Tibial artery (tissue), 4 donors: ENCODE measurements at regions not wholly inside any gene's neighbourhood (a gene's known extent, or its start where the extent isn't known, plus 50 kb on each side); places are given as distances from the start of the nearest gene placed in this dataset.

Source experiments
- DNase-seq, 2 donors: peaks; one replicate each; pipeline ENCODE4 v3.0.0-alpha.2; 2019
- H3K27ac ChIP-seq, 2 donors: fragments of 200-600 bp; sonication (generic) in 1 of 2; 1 replicate in 1 of 2; 2 replicates in 1 of 2; pipeline ENCODE4 v1.5.1; 2018 to 2019; ENCODE audit warnings: mild to moderate bottlenecking in 1 of 2
- H3K27me3 ChIP-seq, 2 donors: fragments of 200-600 bp; sonication (generic) in 1 of 2; one replicate each; pipeline versions ENCODE4 v1.5.1 to v1.6.0; 2016 to 2019
- H3K36me3 ChIP-seq, 3 donors: fragments of 200-600 bp; sonication (generic) in 2 of 3; one replicate each; pipeline ENCODE4 v1.5.1; 2016 to 2019; ENCODE audit warnings: mild to moderate bottlenecking in 2 of 3
- H3K4me1 ChIP-seq, 4 donors: fragments of 200-600 bp; sonication (generic) in 2 of 4; 1 replicate in 3 of 4; 2 replicates in 1 of 4; pipeline ENCODE4 v1.5.1; 2016 to 2019
- H3K4me3 ChIP-seq, 2 donors: fragments of 200-600 bp; sonication (generic) in 1 of 2; 1 replicate in 1 of 2; 2 replicates in 1 of 2; pipeline ENCODE4 v1.5.1; 2018 to 2019; ENCODE audit warnings: mild to moderate bottlenecking in 2 of 2
- H3K9me3 ChIP-seq, 3 donors: fragments of 200-600 bp; sonication (generic) in 1 of 3; one replicate each; pipeline ENCODE4 v1.5.1; 2016 to 2019
- CTCF ChIP-seq, 2 experiments: fragments of 200-600 bp in 1 of 2; fragments of 450-650 bp in 1 of 2; IDR thresholded peaks; one replicate each; pipeline ENCODE4 v1.5.1; 2017 to 2019; ENCODE audit warnings: antibody characterized with exemption in 2 of 2, mild to moderate bottlenecking in 1 of 2, moderate library complexity in 1 of 2
- intact Hi-C: fragments of 100-400 bp; cut with DNase I; formaldehyde crosslinking; loops from one replicate; pipeline ENCODE4 v1.15.0; 2023; ENCODE audit warnings: low total_unique reads

GRCh38 chr1:82703951-82704350 lies 903.2 kb downstream of the ADGRL2 start:
- intact Hi-C loops, result no loop called here
- H3K36me3 ChIP-seq, result no peaks in the 10 kb centered on the region
- DNase-seq, result no peak
- H3K4me3 ChIP-seq, result no peak overlapping the region
- no peaks in the 10 kb centered on the region for H3K9me3 ChIP-seq
- TF ChIP-seq CTCF (IDR thresholded peaks at IDR 0.05), result no peak
- H3K27me3 ChIP-seq, result no peaks in the 10 kb centered on the region
- H3K27ac ChIP-seq, result no peak overlapping the region
- no peaks in the 10 kb centered on the region for H3K4me1 ChIP-seq

GRCh38 chr1:82700476-82700875 lies 899.7 kb downstream of the ADGRL2 start:
- H3K9me3 ChIP-seq, result no peaks in the 10 kb centered on the region
- H3K36me3 ChIP-seq, result no peaks in the 10 kb centered on the region
- intact Hi-C loops, result no loop called here
- no peaks in the 10 kb centered on the region for H3K27me3 ChIP-seq
- DNase-seq, result no peak
- TF ChIP-seq CTCF (IDR thresholded peaks at IDR 0.05), result no peak
- no peak overlapping the region for H3K4me3 ChIP-seq
- H3K4me1 ChIP-seq, result no peaks in the 10 kb centered on the region
- no peak overlapping the region for H3K27ac ChIP-seq

- no peak overlapping the region for H3K4me3 ChIP-seq
Measured at GRCh38 chr1:82697965-82698364, 897.2 kb downstream of the ADGRL2 start.

GRCh38 chr1:82695443-82695842 lies 894.7 kb downstream of the ADGRL2 start:
- no peak overlapping the region for H3K27ac ChIP-seq
- no peaks in the 10 kb centered on the region for H3K9me3 ChIP-seq
- DNase-seq, result no peak
- no peak for TF ChIP-seq CTCF (IDR thresholded peaks at IDR 0.05)
- no peaks in the 10 kb centered on the region for H3K27me3 ChIP-seq
- no peak overlapping the region for H3K4me3 ChIP-seq
- no peaks in the 10 kb centered on the region for H3K36me3 ChIP-seq
- intact Hi-C loops, result no loop called here
- no peaks in the 10 kb centered on the region for H3K4me1 ChIP-seq

More at GRCh38 chr1:82697965-82698364, 897.2 kb downstream of the ADGRL2 start:
- no peak for TF ChIP-seq CTCF (IDR thresholded peaks at IDR 0.05)
- no peaks in the 10 kb centered on the region for H3K27me3 ChIP-seq
- intact Hi-C loops, result no loop called here
- no peaks in the 10 kb centered on the region for H3K36me3 ChIP-seq
- no peak for DNase-seq
- H3K9me3 ChIP-seq, result no peaks in the 10 kb centered on the region
- H3K4me1 ChIP-seq, result no peaks in the 10 kb centered on the region
- H3K27ac ChIP-seq, result no peak overlapping the region

- H3K36me3 ChIP-seq, result no peaks in the 10 kb centered on the region
- H3K27me3 ChIP-seq, result no peaks in the 10 kb centered on the region
- no peak for TF ChIP-seq CTCF (IDR thresholded peaks at IDR 0.05)
- no peak overlapping the region for H3K4me3 ChIP-seq
- H3K27ac ChIP-seq, result no peak overlapping the region
- H3K9me3 ChIP-seq, result peaks cover 0 to 7% (median 6%) of the 10 kb centered on the region in 3 donors
- no peak for DNase-seq
- H3K4me1 ChIP-seq, result no peaks in the 10 kb centered on the region
- intact Hi-C loops, result no loop called here
Measured at GRCh38 chr1:82690411-82690810, 889.7 kb downstream of the ADGRL2 start.

- Histone ChIP-seq H3K4me3 (no peak overlapping the region), H3K27ac (no peak overlapping the region), H3K27me3 (no peaks in the 10 kb centered on the region), H3K9me3 (peaks cover 0 to 7% (median 6%) of the 10 kb centered on the region in 3 donors), H3K36me3 (no peaks in the 10 kb centered on the region), H3K4me1 (no peaks in the 10 kb centered on the region)
- DNase-seq, result no peak
- no peak for TF ChIP-seq CTCF (IDR thresholded peaks at IDR 0.05)
- intact Hi-C loops, result no loop called here
Measured at GRCh38 chr1:82689217-82689616, 888.5 kb downstream of the ADGRL2 start.
